NCI-H146 (cell line): ENCODE measurements at regions not wholly inside any gene's neighbourhood (a gene's known extent, or its start where the extent isn't known, plus 50 kb on each side); places are given as distances from the start of the nearest gene placed in this dataset.

ENCODE experiments used
- DNase-seq: peaks from one replicate; lab custom pipeline; 2025; lab: John Stamatoyannopoulos, UW

DNA sequence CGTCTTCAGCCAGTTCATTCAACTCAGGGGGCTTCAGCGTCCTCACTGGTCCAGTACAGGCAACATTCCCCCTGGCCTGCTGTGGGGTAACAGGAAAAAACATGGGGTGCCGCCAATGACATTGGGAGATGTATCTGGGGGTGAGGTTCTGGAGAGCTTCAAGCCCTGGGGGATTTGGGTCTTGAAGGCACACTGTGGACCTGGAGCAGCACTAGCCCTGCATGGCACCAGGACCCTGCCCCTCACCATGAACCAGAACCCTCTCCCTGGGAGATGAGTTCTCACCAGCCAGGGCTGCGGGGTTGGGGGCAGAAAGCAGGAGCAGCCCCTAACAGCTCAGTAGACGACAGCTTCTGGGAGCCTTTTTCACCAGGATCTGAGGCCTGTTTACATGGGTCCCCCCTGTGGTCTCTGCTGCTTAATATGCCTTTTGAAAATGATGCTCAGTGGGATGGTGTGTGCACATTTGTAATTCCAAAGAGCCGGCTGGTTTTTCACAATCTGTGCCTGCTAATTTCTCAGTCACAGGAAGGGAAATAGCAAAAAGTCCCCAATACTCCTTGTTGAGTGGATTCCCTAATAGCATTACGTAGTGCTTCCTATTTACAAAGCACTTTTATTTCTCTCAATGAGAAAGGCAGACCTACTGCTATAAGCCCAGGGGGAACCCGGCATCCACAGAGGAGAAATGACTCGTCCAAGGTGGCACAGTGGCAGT lies 509.5 kb downstream of the RPS24 start:
- DNase-seq = peak; percentile 18

- no peak for DNase-seq
Observed at GRCh38 chr10:78543749-78544362, 510.2 kb downstream of the RPS24 start.

DNA sequence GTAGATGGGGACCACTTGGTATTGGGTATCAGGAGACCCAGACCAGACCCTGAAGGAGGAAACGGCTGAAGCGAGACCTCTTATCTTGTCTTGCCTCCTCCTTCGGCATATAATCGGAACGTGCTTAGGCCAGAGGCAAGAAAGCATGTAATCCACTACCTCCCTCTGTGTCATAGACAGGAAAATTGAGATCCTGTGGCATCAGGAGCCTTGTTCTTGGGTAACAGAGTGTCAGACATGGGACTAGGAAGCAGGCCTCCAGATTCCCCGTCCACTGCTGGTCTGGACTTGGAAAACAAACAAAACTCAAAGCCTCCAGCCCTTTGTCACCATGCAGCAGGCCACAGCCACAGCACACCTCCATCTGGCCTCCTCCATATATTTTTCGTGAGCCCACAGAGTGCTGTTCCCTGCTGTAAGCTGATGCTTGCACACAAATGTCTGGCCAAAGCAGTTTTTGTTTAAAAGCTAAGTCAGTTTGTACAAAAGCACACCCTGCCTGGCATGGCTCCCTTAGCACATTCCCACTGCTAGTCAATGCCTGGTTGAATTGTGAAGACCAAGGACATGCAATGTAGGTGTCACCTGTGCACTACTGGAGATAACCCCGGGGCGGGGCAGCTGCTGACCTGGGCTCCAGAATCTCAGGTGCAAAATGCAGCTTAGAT lies 510.9 kb downstream of the RPS24 start:
- DNase-seq = no peak

DNA sequence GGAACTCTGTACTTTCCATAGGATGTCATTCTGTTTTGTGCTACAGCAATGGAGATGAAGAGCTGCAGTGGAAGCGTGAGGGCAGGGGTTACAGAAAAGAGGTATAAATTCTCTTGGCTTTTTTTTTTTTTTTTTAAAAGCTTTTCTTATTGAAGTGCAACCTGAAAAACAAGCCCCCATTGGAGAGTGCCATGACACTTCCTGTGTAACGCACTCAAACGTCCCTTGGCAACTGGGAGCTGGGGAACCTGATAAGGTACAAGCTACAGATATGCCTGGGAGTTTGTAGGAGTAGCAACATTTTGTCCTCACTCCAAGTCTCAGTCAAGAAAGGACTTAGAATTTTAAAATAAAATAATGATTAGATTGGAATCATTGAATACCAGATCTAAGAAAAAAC lies 512.1 kb downstream of the RPS24 start:
- no peak for DNase-seq

GRCh38 chr10:78547397-78547796 lies 513.7 kb downstream of the RPS24 start:
- DNase-seq = no peak

DNA sequence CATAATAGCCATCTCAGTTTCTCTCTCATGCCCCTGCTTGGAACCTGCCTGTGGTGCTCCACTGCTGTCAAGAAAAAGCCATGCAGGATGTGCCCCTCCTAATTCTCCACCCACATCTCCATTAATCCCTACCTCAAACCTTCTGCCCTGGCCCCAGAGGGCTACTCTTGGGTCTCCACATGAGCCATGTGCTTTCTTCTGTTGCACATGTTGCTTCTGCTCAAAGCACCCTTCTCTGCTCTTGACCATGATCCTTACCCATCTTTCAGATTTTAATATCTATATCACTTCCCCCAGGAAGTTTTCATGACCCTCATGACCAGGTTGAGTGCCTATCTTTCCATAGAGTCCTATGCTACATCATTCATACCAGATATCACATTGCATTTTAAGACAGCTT lies 514.2 kb downstream of the RPS24 start:
- no peak for DNase-seq

- no peak for DNase-seq
Observed at GRCh38 chr10:78548369-78548768, 514.7 kb downstream of the RPS24 start.

- peak; percentile 44 for DNase-seq
Observed at GRCh38 chr10:78549140-78549935, 515.7 kb downstream of the RPS24 start.

DNA sequence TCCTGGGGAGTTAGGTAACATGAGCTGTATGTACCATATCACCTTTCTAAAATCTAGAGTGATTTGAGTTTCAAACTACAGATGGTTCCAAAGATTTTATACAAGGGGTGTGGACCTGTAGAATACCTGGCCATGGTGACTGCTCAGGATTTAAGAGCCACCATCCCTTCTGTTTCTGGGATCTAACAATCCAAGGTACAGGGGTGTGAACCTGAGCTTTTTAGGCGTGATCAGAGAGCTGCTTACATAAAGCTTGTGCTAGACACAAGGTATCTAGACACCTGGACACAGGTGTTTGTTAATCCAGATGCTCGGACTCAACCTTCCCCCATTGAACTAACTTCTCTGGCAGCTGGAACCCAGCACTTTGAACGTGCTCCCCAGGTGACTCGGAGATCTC lies 516.4 kb downstream of the RPS24 start:
- DNase-seq = peak; percentile 39

DNA sequence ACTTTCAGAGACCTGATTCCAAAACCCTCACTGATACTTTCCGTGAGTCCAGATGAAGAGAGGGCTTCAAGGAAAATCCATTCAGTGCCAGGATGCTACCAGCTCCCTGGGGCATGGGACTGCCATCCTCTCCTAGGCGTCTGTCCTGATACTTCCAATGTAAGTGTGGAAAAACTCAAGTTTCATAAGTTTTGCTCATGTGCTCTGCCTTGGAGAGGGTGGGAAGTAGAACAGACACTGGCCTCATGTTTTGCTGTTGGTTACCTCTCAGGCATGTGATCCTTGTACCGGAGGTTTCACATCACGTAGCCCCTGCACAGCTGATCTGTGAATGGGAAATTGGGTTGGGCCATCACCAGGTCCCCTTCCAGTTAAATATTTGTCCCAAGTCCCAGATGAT lies 517.1 kb downstream of the RPS24 start:
- DNase-seq = no peak

DNA sequence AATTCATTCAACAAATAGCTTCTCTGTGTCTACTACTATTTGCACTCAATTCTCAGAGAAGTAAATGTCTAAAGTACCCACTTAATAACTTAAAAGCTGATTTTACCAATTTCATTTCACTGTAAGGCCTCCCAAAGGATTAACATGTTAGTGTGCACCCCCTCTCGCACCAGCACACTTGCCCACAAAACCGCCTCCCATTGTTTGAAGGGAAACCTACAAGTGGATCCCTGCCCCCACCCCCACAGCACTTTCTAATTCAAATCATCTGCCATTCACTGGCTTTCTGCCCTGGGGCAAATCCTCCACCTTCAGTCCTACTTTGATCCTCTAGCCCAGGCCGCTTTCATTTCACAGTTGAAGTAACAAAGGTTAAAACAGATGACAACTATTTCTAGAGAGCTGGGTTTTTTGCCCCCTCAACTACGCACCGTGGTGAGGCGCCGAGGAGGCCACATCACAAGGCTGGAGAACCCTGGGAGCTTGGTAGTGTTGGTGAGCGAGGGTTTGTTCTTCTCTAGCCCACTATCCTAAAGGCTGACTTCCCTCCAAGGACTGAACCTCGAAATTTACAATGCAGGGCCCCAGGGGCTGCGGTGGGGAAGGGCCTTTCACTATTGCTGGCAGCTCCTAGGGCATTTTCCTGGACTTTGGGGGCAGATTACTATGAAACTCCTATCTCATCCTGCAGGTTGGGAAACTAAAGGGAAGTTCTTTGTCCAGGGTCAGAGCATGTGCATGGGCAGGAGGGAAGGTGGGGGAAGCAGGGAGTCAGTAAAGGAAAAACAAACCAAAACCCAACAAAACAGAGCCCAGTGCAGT lies 517.4 kb upstream of the ZMIZ1 start:
- peak; percentile 73 for DNase-seq

DNA sequence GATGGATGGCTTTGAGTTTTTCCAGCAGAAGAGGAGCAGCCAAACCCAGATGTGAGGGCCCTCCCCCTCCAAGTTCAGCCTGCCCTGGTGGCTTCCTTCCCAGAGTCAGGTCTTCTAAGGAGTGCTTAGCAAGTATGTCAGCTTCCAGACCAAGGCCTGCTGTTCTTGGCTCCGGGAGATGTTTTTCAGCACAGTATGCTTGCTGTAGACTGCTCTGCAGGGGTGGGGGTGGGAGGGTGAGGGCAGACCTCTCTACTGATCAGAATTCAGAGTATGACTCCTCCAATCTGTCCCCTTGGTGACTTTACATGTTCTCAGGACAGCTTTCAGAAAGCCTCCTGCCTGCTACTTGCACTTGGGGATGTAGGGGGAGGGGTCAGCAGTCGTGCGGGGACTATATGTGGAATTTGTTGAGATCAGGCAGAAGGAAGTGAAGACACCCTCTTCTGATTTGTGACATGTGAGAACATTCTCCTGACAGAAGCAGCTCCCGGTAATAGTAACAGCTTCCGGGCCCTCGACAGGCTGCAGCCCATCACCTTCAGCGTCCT lies 516.4 kb upstream of the ZMIZ1 start:
- DNase-seq = no peak

DNA sequence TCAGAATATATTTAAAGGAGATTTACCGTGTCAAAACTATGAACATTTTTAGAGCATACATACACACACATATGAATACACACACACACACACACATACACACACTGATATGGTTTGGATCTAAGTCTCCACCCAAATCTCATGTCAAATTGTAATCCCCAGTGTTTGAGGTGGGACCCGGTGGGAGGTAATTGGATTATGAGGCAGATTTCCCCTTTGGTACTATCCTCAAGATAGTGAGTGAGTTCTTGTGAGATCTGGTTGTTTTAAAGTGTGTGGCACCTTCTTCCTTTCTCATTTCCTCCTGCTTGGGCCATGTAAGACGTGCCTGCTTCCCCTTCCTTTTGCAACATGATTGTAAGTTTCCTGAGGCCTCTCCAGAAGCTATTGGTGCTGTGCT lies 515.0 kb upstream of the ZMIZ1 start:
- no peak for DNase-seq

- no peak for DNase-seq
Observed at GRCh38 chr10:78555128-78555527, 513.6 kb upstream of the ZMIZ1 start.

GRCh38 chr10:78556705-78557432 lies 511.9 kb upstream of the ZMIZ1 start:
- DNase-seq = peak; percentile 74

GRCh38 chr10:78557433-78557925 lies 511.3 kb upstream of the ZMIZ1 start:
- DNase-seq = no peak

- DNase-seq = peak; percentile 98
Observed at GRCh38 chr10:78559661-78560340, 509.0 kb upstream of the ZMIZ1 start.

GRCh38 chr10:78560341-78560688 lies 508.5 kb upstream of the ZMIZ1 start:
- DNase-seq = peak; percentile 80

- no peak for DNase-seq
Observed at GRCh38 chr10:78563314-78563713, 505.5 kb upstream of the ZMIZ1 start.

- no peak for DNase-seq
Observed at GRCh38 chr10:78565841-78566240, 502.9 kb upstream of the ZMIZ1 start.
